GM19238 (cell line): ENCODE measurements at regions not wholly inside any gene's neighbourhood (a gene's known extent, or its start where the extent isn't known, plus 50 kb on each side); places are given as distances from the start of the nearest gene placed in this dataset.

ENCODE experiments used
- DNase-seq: peaks from one replicate; pipeline ENCODE4 v3.0.0; 2011; ENCODE audit warnings: low spot score; ENCODE audit not compliant: insufficient read length

- DNase-seq = no peak
Measured at GRCh38 chr16:86663685-86664521, 85.6 kb downstream of the FOXL1 start.

GRCh38 chr16:86664522-86665318, 86.4 kb downstream of the FOXL1 start:
- DNase-seq = peak; percentile 23

- DNase-seq = no peak
Measured at GRCh38 chr16:86665319-86665675, 86.9 kb downstream of the FOXL1 start.

- DNase-seq = no peak
Measured at GRCh38 chr16:86665929-86666328, 87.6 kb downstream of the FOXL1 start.

- DNase-seq = no peak
Measured at GRCh38 chr16:86667035-86667434, 88.7 kb downstream of the FOXL1 start.

GRCh38 chr16:86668136-86668910, 90.0 kb downstream of the FOXL1 start:
- no peak for DNase-seq

- no peak for DNase-seq
Measured at GRCh38 chr16:86669285-86669805, 91.0 kb downstream of the FOXL1 start.

- DNase-seq = no peak
Measured at GRCh38 chr16:86669937-86670749, 91.8 kb downstream of the FOXL1 start.

- DNase-seq = no peak
Measured at GRCh38 chr16:86670750-86671234, 92.4 kb downstream of the FOXL1 start.

- no peak for DNase-seq
Measured at GRCh38 chr16:86671486-86672178, 93.3 kb downstream of the FOXL1 start.

GRCh38 chr16:86672179-86672863, 94.0 kb downstream of the FOXL1 start:
- no peak for DNase-seq

GRCh38 chr16:86673090-86673955, 95.0 kb downstream of the FOXL1 start:
- DNase-seq = no peak

- no peak for DNase-seq
Measured at GRCh38 chr16:86673956-86674453, 95.7 kb downstream of the FOXL1 start.

GRCh38 chr16:86676254-86676670, 97.9 kb downstream of the FOXL1 start:
- no peak for DNase-seq

- DNase-seq = no peak
Measured at GRCh38 chr16:86679490-86679889, 101.1 kb downstream of the FOXL1 start.

- DNase-seq = no peak
Measured at GRCh38 chr16:86680162-86680561, 101.8 kb downstream of the FOXL1 start.

- no peak for DNase-seq
Measured at GRCh38 chr16:86680661-86681030, 102.3 kb downstream of the FOXL1 start.

- DNase-seq = no peak
Measured at GRCh38 chr16:86681031-86681756, 102.8 kb downstream of the FOXL1 start.
